ENCODE measurements at regions not wholly inside any gene's neighbourhood (a gene's known extent, or its start where the extent isn't known, plus 50 kb on each side); places are given as distances from the start of the nearest gene placed in this dataset.
"Not testable (repeated sequence)": the region's sequence is repeated elsewhere in the genome, so short reads cannot be mapped to it uniquely, and the experiment has no call there.

GRCh38 chr2:65576861-65577601 lies 144.6 kb upstream of the SPRED2 start:
- no peak for DNase-seq (ENCODE audit: low read depth, low spot score)

- DNase-seq (ENCODE audit: low read depth, low spot score), result no peak
Observed at GRCh38 chr2:65576278-65576677, 143.9 kb upstream of the SPRED2 start.

- DNase-seq (ENCODE audit: low read depth, low spot score), result no peak
Observed at GRCh38 chr2:65574993-65575392, 142.6 kb upstream of the SPRED2 start.

GRCh38 chr2:65568656-65569440 lies 136.4 kb upstream of the SPRED2 start:
- not testable (repeated sequence) for DNase-seq (ENCODE audit: low read depth, low spot score)

GRCh38 chr2:65566617-65567016 lies 134.2 kb upstream of the SPRED2 start:
- no peak for DNase-seq (ENCODE audit: low read depth, low spot score)

GRCh38 chr2:65565681-65566080 lies 133.3 kb upstream of the SPRED2 start:
- no peak for DNase-seq (ENCODE audit: low read depth, low spot score)

GRCh38 chr2:65564299-65564698 lies 131.9 kb upstream of the SPRED2 start:
- DNase-seq (ENCODE audit: low read depth, low spot score), result no peak

- DNase-seq (ENCODE audit: low read depth, low spot score), result no peak
Observed at GRCh38 chr2:65562890-65563289, 130.5 kb upstream of the SPRED2 start.

- DNase-seq (ENCODE audit: low read depth, low spot score), result no peak
Observed at GRCh38 chr2:65558743-65559142, 126.3 kb upstream of the SPRED2 start.

- no peak for DNase-seq (ENCODE audit: low read depth, low spot score)
Observed at GRCh38 chr2:65557616-65558573, 125.5 kb upstream of the SPRED2 start.

GRCh38 chr2:65554765-65555591 lies 122.6 kb upstream of the SPRED2 start:
- no peak for DNase-seq (ENCODE audit: low read depth, low spot score)

- no peak for DNase-seq (ENCODE audit: low read depth, low spot score)
Observed at GRCh38 chr2:65553504-65554074, 121.2 kb upstream of the SPRED2 start.

GRCh38 chr2:65551528-65551927 lies 119.1 kb upstream of the SPRED2 start:
- DNase-seq (ENCODE audit: low read depth, low spot score), result no peak

- DNase-seq (ENCODE audit: low read depth, low spot score), result no peak
Observed at GRCh38 chr2:65550246-65550645, 117.8 kb upstream of the SPRED2 start.

GRCh38 chr2:65549631-65550030 lies 117.2 kb upstream of the SPRED2 start:
- no peak for DNase-seq (ENCODE audit: low read depth, low spot score)

- DNase-seq (ENCODE audit: low read depth, low spot score), result no peak
Observed at GRCh38 chr2:65549257-65549627, 116.8 kb upstream of the SPRED2 start.

GRCh38 chr2:65548576-65549256 lies 116.3 kb upstream of the SPRED2 start:
- no peak for DNase-seq (ENCODE audit: low read depth, low spot score)

GRCh38 chr2:65548064-65548463 lies 115.7 kb upstream of the SPRED2 start:
- no peak for DNase-seq (ENCODE audit: low read depth, low spot score)

GRCh38 chr2:65545837-65546805 lies 113.7 kb upstream of the SPRED2 start:
- DNase-seq (ENCODE audit: low read depth, low spot score), result no peak
